ENCODE measurements at regions not wholly inside any gene's neighbourhood (a gene's known extent, or its start where the extent isn't known, plus 50 kb on each side); places are given as distances from the start of the nearest gene placed in this dataset.

GRCh38 chr1:87915771-87916170 is 587.1 kb downstream of the LMO4 start:
- 96 to 98% methylated on average over 2 of the region's 2 CpGs for WGBS, 2 donors
- H3K36me3 ChIP-seq (ENCODE audit: low read depth, missing control alignments): no peaks in the 10 kb centered on the region

GRCh38 chr1:87916965-87917364 is 588.3 kb downstream of the LMO4 start:
- Histone ChIP-seq H3K4me1 (no peaks in the 10 kb centered on the region), H3K27ac (peak overlapping the region in 1 of 2 donors; percentile 10), H3K36me3 (ENCODE audit: low read depth, missing control alignments) (no peaks in the 10 kb centered on the region), H3K9me3 (no peaks in the 10 kb centered on the region), H3K4me3 (no peak overlapping the region), H3K27me3 (no peaks in the 10 kb centered on the region)
- WGBS, 2 donors: 36 to 57% methylated on average over 3 of the region's 3 CpGs
- DNase-seq: peak; percentile 41
- intact Hi-C loops (cut with DNase I; ENCODE audit: low total_unique reads): no loop called here
- TF ChIP-seq POLR2A (IDR thresholded peaks at IDR 0.05): no peak

More at GRCh38 chr1:87915771-87916170, 587.1 kb downstream of the LMO4 start:
- Histone ChIP-seq H3K9me3 (no peaks in the 10 kb centered on the region), H3K27ac (no peak overlapping the region), H3K4me1 (no peaks in the 10 kb centered on the region), H3K27me3 (no peaks in the 10 kb centered on the region), H3K4me3 (no peak overlapping the region)
- no peak for TF ChIP-seq POLR2A (IDR thresholded peaks at IDR 0.05)
- no peak for TF ChIP-seq CTCF (IDR thresholded peaks at IDR 0.05)
- intact Hi-C loops (cut with DNase I; ENCODE audit: low total_unique reads): no loop called here
- DNase-seq: no peak

DNA sequence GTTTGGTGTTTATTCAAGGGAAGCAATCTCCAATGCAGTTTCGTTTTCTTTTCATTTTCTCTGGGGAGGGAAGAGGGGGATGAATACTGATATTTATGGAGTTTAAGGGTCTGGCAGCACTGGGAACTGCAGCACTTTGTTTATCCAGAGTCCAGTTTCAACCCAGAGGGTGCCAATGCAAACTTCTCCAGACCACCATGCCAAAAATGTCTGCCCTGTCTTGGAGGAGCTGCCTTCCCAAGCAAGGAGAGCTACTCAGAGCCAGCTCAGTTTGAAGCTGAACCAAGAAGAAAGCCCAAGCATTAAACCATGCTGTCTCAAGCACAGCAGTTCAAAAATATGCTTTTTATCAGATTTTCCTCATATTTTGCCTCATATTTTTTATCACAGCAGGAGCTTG is 589.7 kb downstream of the LMO4 start:
- Histone ChIP-seq H3K36me3 (ENCODE audit: low read depth, missing control alignments) (no peaks in the 10 kb centered on the region), H3K27me3 (no peaks in the 10 kb centered on the region), H3K27ac (no peak overlapping the region), H3K4me3 (no peak overlapping the region), H3K4me1 (no peaks in the 10 kb centered on the region), H3K9me3 (no peaks in the 10 kb centered on the region)
- no peak for DNase-seq
- intact Hi-C loops (cut with DNase I; ENCODE audit: low total_unique reads): no loop called here
- TF ChIP-seq CTCF (IDR thresholded peaks at IDR 0.05) (no peak), POLR2A (IDR thresholded peaks at IDR 0.05) (no peak)
- WGBS, 2 donors: 44 to 60% methylated on average over 1 of the region's 1 CpG

DNA sequence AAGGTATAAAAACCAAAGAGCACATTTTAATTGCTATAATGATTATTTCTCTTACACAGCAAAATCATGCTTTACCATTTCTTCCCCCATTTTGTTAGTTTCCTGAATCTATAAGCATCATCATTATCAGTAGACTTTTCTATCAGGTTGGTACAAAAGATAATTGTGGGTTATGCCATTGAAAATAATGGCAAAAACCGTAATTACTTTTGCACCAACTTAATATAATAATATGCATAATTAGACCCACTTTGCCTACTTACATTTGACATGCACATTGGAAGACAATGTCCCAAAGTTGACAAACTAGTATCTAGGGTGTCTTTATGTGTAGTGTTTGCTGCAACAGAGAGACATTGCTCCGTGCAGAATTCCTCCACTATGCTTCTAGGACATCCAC is 594.2 kb downstream of the LMO4 start:
- no peaks in the 10 kb centered on the region for H3K27me3 ChIP-seq
- no peak for DNase-seq
- H3K9me3 ChIP-seq: no peaks in the 10 kb centered on the region
- no peak overlapping the region for H3K4me3 ChIP-seq
- no peaks in the 10 kb centered on the region for H3K36me3 ChIP-seq (ENCODE audit: low read depth, missing control alignments)
- 86 to 92% methylated on average over 2 of the region's 2 CpGs for WGBS, 2 donors
- intact Hi-C loops (cut with DNase I; ENCODE audit: low total_unique reads): no loop called here
- no peak overlapping the region for H3K27ac ChIP-seq
- H3K4me1 ChIP-seq: no peaks in the 10 kb centered on the region
- TF ChIP-seq CTCF (IDR thresholded peaks at IDR 0.05) (no peak), POLR2A (IDR thresholded peaks at IDR 0.05) (no peak)

GRCh38 chr1:87926131-87926830 is 597.6 kb downstream of the LMO4 start:
- no peaks in the 10 kb centered on the region for H3K4me1 ChIP-seq
- H3K9me3 ChIP-seq: no peaks in the 10 kb centered on the region
- H3K27me3 ChIP-seq: no peaks in the 10 kb centered on the region
- intact Hi-C loops (cut with DNase I; ENCODE audit: low total_unique reads): no loop called here
- no peak for DNase-seq
- 91 to 98% methylated on average over 3 of the region's 3 CpGs for WGBS, 2 donors
- TF ChIP-seq POLR2A (IDR thresholded peaks at IDR 0.05) (no peak), CTCF (IDR thresholded peaks at IDR 0.05) (no peak)
- H3K36me3 ChIP-seq (ENCODE audit: low read depth, missing control alignments): no peaks in the 10 kb centered on the region
- H3K27ac ChIP-seq: no peak overlapping the region
- no peak overlapping the region for H3K4me3 ChIP-seq

All from testis (tissue), 2 donors.